HCT116 (cell line): ENCODE measurements at regions not wholly inside any gene's neighbourhood (a gene's known extent, or its start where the extent isn't known, plus 50 kb on each side); places are given as distances from the start of the nearest gene placed in this dataset.

Experiments
- EZH2phosphoT487 ChIP-seq: fragments of 200-600 bp; IDR thresholded peaks from 2 replicates; pipeline ENCODE4 v1.6.1; 2018; ENCODE audit warnings: antibody characterized with exemption, borderline replicate concordance
- RAD21 ChIP-seq: IDR thresholded peaks from 2 replicates; pipeline ENCODE4 v1.6.1; 2012; ENCODE audit warnings: low read depth, mild to moderate bottlenecking
- TF ChIP-seq, protein P1 (sequence below), 3 experiments: fragments of 200-600 bp in 1 of 3; sonication (generic) in 1 of 3; IDR thresholded peaks in 2 of 3; conservative IDR thresholded peaks in 1 of 3; 2 replicates each; pipeline ENCODE4 v1.5.1; 2012 to 2017; ENCODE audit warnings: low read depth in 2 of 3, low read length in 2 of 3, antibody characterized with exemption in 1 of 3, borderline replicate concordance in 1 of 3, control low read depth in 1 of 3, mild to moderate bottlenecking in 1 of 3, mixed read lengths in 1 of 3, mixed run types in 1 of 3, moderate library complexity in 1 of 3; ENCODE audit not compliant: insufficient read depth in 1 of 3
- TF ChIP-seq, protein P2 (sequence below): IDR thresholded peaks from 2 replicates; pipeline ENCODE4 v1.6.1; 2012

DNA sequence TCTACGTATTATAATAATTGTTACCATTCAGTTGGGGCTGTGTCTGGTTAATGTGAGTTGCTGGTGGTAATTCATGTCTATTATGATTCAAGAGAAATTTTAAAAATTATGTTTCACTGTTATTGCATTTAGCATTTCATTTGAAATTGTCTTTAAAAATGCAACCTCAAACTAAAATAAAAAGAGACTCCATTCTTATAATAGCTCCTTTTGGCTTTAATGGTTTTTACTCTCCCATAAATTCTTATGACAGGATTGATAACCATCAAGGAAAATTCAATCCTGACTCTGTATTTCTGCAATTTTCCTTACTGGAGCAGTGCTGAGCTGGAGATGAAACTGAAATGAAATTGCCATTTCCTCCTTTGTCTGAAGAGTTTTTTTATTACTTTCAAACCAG, 262.7 kb downstream of the REEP3 start:
- TF ChIP-seq, protein P1, sequence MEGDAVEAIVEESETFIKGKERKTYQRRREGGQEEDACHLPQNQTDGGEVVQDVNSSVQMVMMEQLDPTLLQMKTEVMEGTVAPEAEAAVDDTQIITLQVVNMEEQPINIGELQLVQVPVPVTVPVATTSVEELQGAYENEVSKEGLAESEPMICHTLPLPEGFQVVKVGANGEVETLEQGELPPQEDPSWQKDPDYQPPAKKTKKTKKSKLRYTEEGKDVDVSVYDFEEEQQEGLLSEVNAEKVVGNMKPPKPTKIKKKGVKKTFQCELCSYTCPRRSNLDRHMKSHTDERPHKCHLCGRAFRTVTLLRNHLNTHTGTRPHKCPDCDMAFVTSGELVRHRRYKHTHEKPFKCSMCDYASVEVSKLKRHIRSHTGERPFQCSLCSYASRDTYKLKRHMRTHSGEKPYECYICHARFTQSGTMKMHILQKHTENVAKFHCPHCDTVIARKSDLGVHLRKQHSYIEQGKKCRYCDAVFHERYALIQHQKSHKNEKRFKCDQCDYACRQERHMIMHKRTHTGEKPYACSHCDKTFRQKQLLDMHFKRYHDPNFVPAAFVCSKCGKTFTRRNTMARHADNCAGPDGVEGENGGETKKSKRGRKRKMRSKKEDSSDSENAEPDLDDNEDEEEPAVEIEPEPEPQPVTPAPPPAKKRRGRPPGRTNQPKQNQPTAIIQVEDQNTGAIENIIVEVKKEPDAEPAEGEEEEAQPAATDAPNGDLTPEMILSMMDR (IDR thresholded peaks at IDR 0.05 in 2 of 3, conservative IDR thresholded peaks at IDR 0.05 in 1 of 3; ENCODE audit: borderline replicate concordance in 1 of 3, insufficient read depth in 1 of 3, low read depth in 2 of 3, low read length in 2 of 3): no peak
- TF ChIP-seq, protein P2, sequence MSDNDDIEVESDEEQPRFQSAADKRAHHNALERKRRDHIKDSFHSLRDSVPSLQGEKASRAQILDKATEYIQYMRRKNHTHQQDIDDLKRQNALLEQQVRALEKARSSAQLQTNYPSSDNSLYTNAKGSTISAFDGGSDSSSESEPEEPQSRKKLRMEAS: no peak
- TF ChIP-seq EZH2phosphoT487: no peak
- no peak for TF ChIP-seq RAD21
